Omental fat pad (tissue), 3 donors: ENCODE measurements at regions not wholly inside any gene's neighbourhood (a gene's known extent, or its start where the extent isn't known, plus 50 kb on each side); places are given as distances from the start of the nearest gene placed in this dataset.

Experiments
- ATAC-seq: fragments of 150-250 bp; one replicate; pipeline ENCODE4 v1.9.1; 2016; ENCODE audit warnings: mild to moderate bottlenecking, moderate library complexity; ENCODE audit not compliant: low FRiP score
- DNase-seq: peaks from one replicate; pipeline ENCODE4 v3.0.0-alpha.2; 2019; ENCODE audit warnings: low spot score
- TF ChIP-seq, protein P1 (sequence below), 3 donors: fragments of 450-650 bp; IDR thresholded peaks; one replicate each; pipeline ENCODE4 v1.5.1; 2016 to 2017; ENCODE audit warnings: antibody characterized with exemption in 3 of 3, mild to moderate bottlenecking in 3 of 3, moderate library complexity in 2 of 3

DNA sequence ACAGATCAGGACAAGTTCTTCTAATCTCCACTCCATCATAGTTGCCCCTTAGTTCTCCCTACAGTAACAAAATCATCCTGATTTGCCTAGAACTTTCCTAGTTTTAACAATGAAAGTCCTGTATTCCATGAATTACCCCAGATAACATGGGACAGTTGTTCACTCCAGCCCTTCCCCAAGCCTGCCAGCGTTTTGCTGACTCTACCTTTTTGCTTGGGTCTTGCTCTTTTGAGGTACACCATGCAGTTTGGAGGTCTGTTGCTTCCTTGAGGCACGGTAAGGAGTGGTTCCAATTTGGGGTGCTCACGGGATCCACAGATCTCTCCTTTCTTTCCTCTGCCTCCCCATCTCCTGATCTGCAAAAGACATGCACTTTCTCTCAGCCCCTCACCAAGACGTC lies 61.6 kb upstream of the DYRK2 start:
- no peak for ATAC-seq

DNA sequence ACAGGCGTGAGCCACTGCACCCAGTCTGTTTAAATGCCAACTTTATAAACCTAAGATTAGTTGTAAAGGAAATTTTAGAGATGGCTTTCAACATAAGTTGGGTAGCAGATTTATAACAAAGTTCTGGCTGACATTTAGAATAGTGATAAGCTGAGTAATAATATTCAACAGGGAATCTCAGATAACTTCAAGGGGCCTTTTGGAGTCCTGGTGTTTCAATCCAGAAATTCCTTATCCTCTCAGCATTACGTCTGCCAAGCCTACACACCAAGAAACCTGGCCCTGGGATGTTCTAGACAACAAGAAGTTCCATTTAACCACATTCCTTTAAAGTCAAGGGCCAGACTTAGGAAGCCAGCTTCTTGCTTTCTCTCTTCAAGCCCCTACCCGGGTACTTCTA lies 59.5 kb upstream of the DYRK2 start:
- DNase-seq, result no peak
- peak; percentile 69 for ATAC-seq

More for the DNA sequence above, 61.6 kb upstream of the DYRK2 start:
- DNase-seq, result no peak
- TF ChIP-seq, protein P1, sequence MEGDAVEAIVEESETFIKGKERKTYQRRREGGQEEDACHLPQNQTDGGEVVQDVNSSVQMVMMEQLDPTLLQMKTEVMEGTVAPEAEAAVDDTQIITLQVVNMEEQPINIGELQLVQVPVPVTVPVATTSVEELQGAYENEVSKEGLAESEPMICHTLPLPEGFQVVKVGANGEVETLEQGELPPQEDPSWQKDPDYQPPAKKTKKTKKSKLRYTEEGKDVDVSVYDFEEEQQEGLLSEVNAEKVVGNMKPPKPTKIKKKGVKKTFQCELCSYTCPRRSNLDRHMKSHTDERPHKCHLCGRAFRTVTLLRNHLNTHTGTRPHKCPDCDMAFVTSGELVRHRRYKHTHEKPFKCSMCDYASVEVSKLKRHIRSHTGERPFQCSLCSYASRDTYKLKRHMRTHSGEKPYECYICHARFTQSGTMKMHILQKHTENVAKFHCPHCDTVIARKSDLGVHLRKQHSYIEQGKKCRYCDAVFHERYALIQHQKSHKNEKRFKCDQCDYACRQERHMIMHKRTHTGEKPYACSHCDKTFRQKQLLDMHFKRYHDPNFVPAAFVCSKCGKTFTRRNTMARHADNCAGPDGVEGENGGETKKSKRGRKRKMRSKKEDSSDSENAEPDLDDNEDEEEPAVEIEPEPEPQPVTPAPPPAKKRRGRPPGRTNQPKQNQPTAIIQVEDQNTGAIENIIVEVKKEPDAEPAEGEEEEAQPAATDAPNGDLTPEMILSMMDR (IDR thresholded peaks at IDR 0.05), result no peak

DNA sequence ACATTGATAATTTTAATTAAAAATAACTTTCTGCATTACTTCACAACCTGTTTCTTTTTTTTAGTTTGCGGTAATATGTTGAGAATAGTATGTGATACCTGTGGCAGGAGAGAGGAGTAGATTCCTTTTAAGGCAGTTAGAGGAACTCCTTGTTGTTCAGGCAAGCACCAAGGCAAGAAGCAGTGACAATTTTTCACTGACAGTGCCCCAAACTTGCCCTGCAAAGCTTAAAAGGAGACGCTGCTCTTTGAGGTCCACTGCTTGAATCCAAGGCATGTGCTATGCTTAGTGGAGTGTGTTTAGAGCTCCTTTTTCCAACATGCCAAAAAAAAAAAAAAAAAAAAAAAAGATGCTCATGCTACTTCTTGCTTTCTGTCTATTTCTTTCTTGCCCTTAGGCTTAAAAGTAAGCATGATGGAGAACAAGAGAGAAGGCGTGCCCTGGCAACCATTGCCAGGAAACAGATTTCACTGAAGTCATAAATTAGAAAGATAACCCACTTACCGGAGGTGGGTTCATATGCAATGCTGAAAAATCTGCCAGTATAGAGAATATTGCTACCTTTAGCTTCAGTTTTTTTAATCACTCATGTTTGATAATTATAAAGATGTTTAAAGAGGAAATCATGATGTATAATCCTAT lies 58.3 kb upstream of the DYRK2 start:
- TF ChIP-seq, protein P1 (IDR thresholded peaks at IDR 0.05), result no peak
- no peak for ATAC-seq
- DNase-seq, result no peak

More for the DNA sequence above, 59.5 kb upstream of the DYRK2 start:
- TF ChIP-seq, protein P1 (IDR thresholded peaks at IDR 0.05), result no peak

DNA sequence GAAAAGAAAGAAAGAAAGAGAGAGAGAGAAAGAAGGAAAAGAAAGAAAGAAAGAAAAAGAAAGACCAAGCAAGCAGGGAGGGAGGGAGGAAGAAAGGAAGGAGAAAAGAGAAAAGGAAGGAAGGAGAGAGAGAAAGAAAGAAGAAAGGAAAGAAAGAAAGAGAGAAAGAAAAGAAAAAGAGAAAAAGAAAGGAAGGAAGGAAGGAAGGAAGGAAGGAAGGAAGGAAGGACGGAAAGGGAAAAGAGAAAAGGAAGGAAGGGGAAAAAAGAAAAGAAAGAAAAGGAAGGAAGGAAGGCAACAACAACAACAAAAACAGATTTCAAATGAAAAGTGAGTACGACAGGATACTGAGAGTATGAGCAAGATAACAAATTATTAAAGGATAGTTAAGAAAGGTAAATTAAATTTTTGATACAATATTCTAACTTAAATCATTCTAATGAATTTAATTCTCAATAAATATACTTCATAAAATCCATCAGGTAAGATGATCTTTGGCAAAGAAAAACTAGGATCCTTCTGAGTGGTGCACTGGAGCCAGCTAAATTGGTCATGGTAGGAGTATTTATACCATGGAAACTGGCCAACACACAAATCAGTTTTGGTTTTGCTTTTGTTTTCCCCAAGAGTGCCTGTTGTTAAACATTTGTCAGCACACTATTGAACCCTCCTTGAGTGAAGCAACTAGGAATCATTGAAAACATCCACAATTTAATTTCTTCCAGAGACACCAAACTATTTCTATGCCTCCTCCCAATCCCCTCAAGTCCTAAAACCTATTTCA lies 56.1 kb upstream of the DYRK2 start:
- TF ChIP-seq, protein P1 (IDR thresholded peaks at IDR 0.05), result no peak
- DNase-seq (no peak), ATAC-seq (peak; percentile 86)

DNA sequence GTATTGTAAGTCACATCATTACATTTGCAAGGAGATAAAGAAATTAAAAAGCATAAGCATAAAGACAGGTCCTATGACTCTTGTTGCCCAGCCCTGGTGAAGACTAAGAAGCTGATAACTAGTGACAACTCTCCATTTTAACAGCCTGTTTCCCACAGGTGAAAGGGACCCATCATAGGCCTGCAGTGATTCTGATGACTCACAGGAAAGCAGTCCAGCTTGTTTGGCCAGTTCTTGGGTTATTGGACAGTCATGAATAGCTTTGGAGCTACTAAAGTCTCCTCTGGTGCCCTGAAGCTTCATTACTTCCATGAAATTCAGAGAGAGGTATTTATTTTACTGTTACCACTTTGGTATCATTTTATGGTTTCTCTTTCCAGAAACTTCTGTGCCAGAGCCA lies 55.5 kb upstream of the DYRK2 start:
- ATAC-seq (no peak), DNase-seq (no peak)
- TF ChIP-seq, protein P1 (IDR thresholded peaks at IDR 0.05), result no peak

DNA sequence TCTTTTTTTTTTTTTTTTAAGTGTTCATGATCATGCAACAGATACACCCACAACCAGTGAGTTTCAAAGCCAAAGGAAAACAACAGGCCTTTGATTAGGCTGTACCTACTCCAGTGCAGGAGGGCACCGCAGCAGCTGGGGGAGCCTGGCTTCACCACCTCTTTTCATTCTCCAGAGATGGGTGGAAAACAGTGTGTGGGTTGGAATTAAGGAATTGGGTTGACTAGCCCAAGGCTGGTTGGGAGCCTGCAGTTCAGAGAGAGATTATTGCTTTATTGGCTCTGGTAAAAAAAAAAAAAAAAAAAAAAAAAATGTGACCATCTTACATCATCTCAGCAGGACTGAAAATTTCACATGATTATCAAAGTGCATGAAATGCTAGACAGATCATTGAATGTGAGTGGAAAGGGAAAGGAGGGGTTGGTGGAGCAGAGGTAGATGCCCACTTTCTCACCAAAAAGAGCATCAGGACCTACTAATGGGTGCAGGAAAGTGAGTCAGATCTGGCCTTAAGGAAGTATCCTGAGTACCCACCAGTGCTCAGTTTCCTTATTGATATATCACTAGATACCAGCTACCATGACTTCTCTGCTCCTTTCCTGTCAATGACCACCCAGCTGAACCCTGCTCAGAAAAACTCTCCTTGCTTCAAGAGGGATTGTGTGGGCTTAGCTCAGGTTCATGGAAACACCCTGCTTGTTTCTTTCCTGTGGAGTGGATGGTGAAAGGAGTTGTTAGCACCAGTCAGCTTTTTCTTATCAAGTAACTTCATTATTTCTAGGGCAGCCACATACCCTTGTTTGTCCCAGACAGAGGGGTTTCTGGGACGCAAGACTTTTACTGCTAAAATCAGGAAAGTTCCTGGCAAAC lies 54.8 kb upstream of the DYRK2 start:
- DNase-seq (no peak), ATAC-seq (no peak)
- TF ChIP-seq, protein P1 (IDR thresholded peaks at IDR 0.05), result no peak
